ENCODE measurements at regions not wholly inside any gene's neighbourhood (a gene's known extent, or its start where the extent isn't known, plus 50 kb on each side); places are given as distances from the start of the nearest gene placed in this dataset.

DNA sequence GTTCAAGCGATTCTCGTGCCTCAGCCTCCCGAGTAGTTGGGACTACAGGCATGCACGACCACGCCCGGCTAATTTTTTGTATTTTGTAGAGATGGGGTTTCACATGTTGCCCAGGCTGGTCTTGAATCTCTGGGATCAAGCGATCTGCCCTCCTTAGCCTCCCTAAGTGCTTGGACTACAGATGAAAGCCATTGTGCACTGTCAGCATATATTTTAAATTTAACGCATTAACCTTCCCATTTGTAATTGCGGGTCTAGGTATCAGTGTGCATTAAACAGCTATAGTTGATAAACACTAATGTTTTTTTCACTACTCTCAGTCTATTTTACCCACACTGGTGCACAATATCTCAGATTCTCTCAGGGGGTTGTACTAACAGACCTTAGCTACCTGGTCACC lies 1930.8 kb downstream of the C4orf33 start:
- WGBS, 2 experiments (ENCODE audit: insufficient coverage in 2 of 2) = 92% methylated on average over 5 of the region's 9 CpGs; no CpG with 5 or more reads in 1 of the 2 experiments

DNA sequence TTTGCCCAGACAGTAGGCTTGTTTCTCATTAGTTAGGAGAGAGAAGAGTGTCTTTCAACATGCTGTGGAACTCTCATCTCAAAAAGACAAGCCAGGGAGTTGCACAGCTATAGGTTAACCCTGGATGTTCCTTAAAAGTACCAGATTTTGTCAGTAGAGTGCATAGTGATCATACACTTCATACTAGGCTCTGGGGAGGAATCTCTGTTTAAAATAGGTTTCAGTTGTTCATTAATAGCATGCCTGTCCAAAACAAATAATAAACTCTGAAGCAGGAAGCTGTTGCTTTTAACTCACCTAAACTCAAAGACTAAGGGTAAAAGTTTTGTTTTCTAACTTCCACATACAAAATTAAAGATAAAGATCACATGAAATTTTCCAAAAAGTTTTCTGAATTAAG lies 1948.4 kb downstream of the C4orf33 start:
- Histone ChIP-seq H3K4me3 (ENCODE audit: extremely low read depth, insufficient read depth, low read length, poor library complexity, severe bottlenecking) (no peak overlapping the region), H3K4me1 (ENCODE audit: control insufficient read depth, insufficient read depth, low read length, poor library complexity, severe bottlenecking) (no peaks in the 10 kb centered on the region), H3K9me3 (ENCODE audit: control insufficient read depth, low read length) (no peaks in the 10 kb centered on the region), H3K27ac (ENCODE audit: low read depth, low read length, severe bottlenecking) (no peak overlapping the region), H3K36me3 (ENCODE audit: control insufficient read depth, insufficient read depth, low read length) (no peaks in the 10 kb centered on the region)

More for the DNA sequence above, 1930.8 kb downstream of the C4orf33 start:
- H3K27ac ChIP-seq (ENCODE audit: low read depth, low read length, severe bottlenecking) = no peak overlapping the region
- H3K9me3 ChIP-seq (ENCODE audit: control insufficient read depth, low read length) = no peaks in the 10 kb centered on the region
- H3K36me3 ChIP-seq (ENCODE audit: control insufficient read depth, insufficient read depth, low read length) = no peaks in the 10 kb centered on the region
- H3K4me1 ChIP-seq (ENCODE audit: control insufficient read depth, insufficient read depth, low read length, poor library complexity, severe bottlenecking) = no peaks in the 10 kb centered on the region
- H3K4me3 ChIP-seq (ENCODE audit: extremely low read depth, insufficient read depth, low read length, poor library complexity, severe bottlenecking) = no peak overlapping the region

- no CpG with 5 or more reads among the region's 4 CpGs for WGBS, 2 experiments (ENCODE audit: insufficient coverage in 2 of 2)
- Histone ChIP-seq H3K4me3 (ENCODE audit: extremely low read depth, insufficient read depth, low read length, poor library complexity, severe bottlenecking) (no peak overlapping the region), H3K9me3 (ENCODE audit: control insufficient read depth, low read length) (no peaks in the 10 kb centered on the region), H3K36me3 (ENCODE audit: control insufficient read depth, insufficient read depth, low read length) (no peaks in the 10 kb centered on the region), H3K4me1 (ENCODE audit: control insufficient read depth, insufficient read depth, low read length, poor library complexity, severe bottlenecking) (no peaks in the 10 kb centered on the region), H3K27ac (ENCODE audit: low read depth, low read length, severe bottlenecking) (no peak overlapping the region)
These were observed 1950.9 kb downstream of the C4orf33 start for GRCh38 chr4:131046821-131047220.

DNA sequence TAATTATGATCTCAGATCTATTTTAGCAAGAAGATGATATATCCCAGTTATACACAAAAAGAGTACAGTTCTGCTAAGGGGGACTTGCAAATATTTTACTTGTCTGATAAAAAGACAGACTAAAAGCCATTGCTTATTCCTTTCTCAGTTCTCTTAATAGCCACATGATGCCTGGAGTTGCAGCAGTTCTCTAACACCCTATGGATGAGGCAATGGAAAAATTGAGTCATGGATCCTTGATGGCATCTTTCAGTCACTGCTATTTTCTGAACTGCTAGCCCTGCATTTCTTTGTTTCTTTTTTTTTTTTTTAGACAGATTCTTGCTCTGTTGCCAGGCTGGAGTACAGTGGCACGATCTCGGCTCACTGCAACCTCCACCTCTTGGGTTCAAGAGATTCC lies 1956.7 kb downstream of the C4orf33 start:
- Histone ChIP-seq H3K36me3 (ENCODE audit: control insufficient read depth, insufficient read depth, low read length) (no peaks in the 10 kb centered on the region), H3K9me3 (ENCODE audit: control insufficient read depth, low read length) (no peaks in the 10 kb centered on the region), H3K27ac (ENCODE audit: low read depth, low read length, severe bottlenecking) (no peak overlapping the region), H3K4me3 (ENCODE audit: extremely low read depth, insufficient read depth, low read length, poor library complexity, severe bottlenecking) (no peak overlapping the region), H3K4me1 (ENCODE audit: control insufficient read depth, insufficient read depth, low read length, poor library complexity, severe bottlenecking) (no peaks in the 10 kb centered on the region)
- 100% methylated on average over 2 of the region's 2 CpGs; no CpG with 5 or more reads in 1 of the 2 experiments for WGBS, 2 experiments (ENCODE audit: insufficient coverage in 2 of 2)

DNA sequence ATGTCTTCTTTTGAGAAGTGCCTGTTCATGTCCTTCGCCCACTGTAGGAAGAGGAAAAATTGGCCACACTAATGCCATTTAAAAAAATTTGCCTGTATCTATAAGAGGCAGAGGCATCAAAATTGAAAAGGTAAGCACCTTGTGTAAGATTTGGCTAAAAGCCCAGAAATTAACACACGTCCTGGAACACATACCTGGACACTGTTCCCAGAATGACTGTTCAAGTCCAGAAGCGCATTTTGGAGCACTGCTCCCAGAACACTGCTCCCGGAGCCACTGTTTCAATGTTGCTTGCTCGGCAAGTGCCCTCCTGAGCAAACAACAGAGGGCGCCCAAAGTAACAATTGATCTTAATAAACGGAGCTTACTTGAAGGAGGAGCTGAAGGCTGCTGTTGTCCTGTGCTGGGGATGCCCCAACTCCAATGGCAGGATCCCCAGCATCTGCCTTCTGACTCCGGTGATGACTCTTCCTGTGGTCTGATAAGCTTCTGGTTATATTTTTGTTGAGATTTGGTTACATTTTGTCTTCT lies 1958.6 kb downstream of the C4orf33 start:
- H3K27ac ChIP-seq (ENCODE audit: low read depth, low read length, severe bottlenecking) = no peak overlapping the region
- no peaks in the 10 kb centered on the region for H3K36me3 ChIP-seq (ENCODE audit: control insufficient read depth, insufficient read depth, low read length)
- no peaks in the 10 kb centered on the region for H3K4me1 ChIP-seq (ENCODE audit: control insufficient read depth, insufficient read depth, low read length, poor library complexity, severe bottlenecking)
- no peak overlapping the region for H3K4me3 ChIP-seq (ENCODE audit: extremely low read depth, insufficient read depth, low read length, poor library complexity, severe bottlenecking)
- no peaks in the 10 kb centered on the region for H3K9me3 ChIP-seq (ENCODE audit: control insufficient read depth, low read length)
- 88 to 93% methylated on average over 7 to 8 of the region's 8 CpGs for WGBS, 2 experiments (ENCODE audit: insufficient coverage in 2 of 2)

DNA sequence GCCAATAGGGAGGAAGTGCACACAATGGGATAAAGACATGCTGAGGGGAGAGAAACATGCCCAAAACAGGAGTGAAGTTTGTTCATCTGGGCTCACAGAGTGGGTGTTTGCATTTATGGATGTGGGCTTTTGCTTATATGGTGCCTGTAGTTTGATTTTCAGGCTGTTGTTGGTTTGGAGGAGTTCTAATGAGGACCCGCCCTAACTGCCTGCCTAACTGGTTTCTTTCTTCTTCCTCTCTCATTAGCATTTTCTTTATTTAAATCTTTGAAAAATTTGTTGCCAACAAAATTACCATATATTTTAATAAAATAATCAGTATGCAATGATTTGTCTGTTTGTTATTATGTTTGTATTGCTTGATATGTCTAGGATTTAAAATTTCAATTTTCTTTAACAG lies 1965.8 kb downstream of the C4orf33 start:
- no peaks in the 10 kb centered on the region for H3K36me3 ChIP-seq (ENCODE audit: control insufficient read depth, insufficient read depth, low read length)
- peaks cover 20% of the 10 kb centered on the region for H3K9me3 ChIP-seq (ENCODE audit: control insufficient read depth, low read length)
- no peaks in the 10 kb centered on the region for H3K4me1 ChIP-seq (ENCODE audit: control insufficient read depth, insufficient read depth, low read length, poor library complexity, severe bottlenecking)
- WGBS, 2 experiments (ENCODE audit: insufficient coverage in 2 of 2) = no CpG with 5 or more reads among the region's 1 CpG
- no peak overlapping the region for H3K4me3 ChIP-seq (ENCODE audit: extremely low read depth, insufficient read depth, low read length, poor library complexity, severe bottlenecking)
- H3K27ac ChIP-seq (ENCODE audit: low read depth, low read length, severe bottlenecking) = no peak overlapping the region

DNA sequence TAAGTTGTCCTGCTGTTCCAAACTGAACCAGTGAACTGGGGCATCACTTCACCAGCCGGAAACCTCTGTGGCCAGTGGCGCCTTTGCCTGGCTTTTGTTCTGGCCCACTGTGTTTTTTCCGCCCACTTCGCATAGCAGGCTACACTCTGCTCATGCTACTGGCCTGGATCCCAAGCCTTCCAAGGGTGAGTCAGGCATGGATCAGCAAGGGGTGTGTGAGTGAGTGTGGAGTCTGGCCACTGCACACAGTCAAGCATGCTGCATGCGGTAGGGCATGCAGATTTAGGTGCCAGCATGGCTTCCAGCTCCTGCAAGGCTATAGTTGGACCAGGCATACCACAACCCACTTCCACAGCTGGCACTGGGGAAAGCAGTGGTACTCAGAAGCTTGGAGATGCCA lies 1967.9 kb downstream of the C4orf33 start:
- Histone ChIP-seq H3K27ac (ENCODE audit: low read depth, low read length, severe bottlenecking) (no peak overlapping the region), H3K36me3 (ENCODE audit: control insufficient read depth, insufficient read depth, low read length) (no peaks in the 10 kb centered on the region)
- WGBS, 2 experiments (ENCODE audit: insufficient coverage in 2 of 2) = 91 to 97% methylated on average over 4 to 5 of the region's 5 CpGs

DNA sequence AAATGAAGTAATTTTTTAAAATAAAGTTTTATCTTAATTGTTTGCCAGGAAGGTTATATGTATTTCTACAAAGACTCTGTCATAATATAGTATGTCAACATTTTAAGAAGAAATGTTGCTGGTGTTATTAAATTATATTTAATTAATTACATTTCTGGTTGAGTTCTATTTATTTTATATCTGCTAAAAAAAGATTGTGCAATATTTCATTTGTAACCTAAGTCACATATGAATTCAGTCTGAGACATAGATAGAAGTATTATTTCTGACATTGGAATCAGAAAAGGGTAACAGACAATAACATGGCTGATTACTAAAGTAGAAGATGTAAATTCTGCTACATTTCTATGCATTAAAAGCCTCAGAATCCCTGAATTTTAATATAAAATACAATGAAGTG lies 1985.1 kb downstream of the C4orf33 start:
- Histone ChIP-seq H3K4me3 (ENCODE audit: extremely low read depth, insufficient read depth, low read length, poor library complexity, severe bottlenecking) (no peak overlapping the region), H3K27ac (ENCODE audit: low read depth, low read length, severe bottlenecking) (no peak overlapping the region), H3K9me3 (ENCODE audit: control insufficient read depth, low read length) (no peaks in the 10 kb centered on the region), H3K4me1 (ENCODE audit: control insufficient read depth, insufficient read depth, low read length, poor library complexity, severe bottlenecking) (no peaks in the 10 kb centered on the region), H3K36me3 (ENCODE audit: control insufficient read depth, insufficient read depth, low read length) (no peaks in the 10 kb centered on the region)

More for the DNA sequence above, 1967.9 kb downstream of the C4orf33 start:
- H3K4me3 ChIP-seq (ENCODE audit: extremely low read depth, insufficient read depth, low read length, poor library complexity, severe bottlenecking) = no peak overlapping the region
- H3K9me3 ChIP-seq (ENCODE audit: control insufficient read depth, low read length) = peaks cover 20% of the 10 kb centered on the region
- H3K4me1 ChIP-seq (ENCODE audit: control insufficient read depth, insufficient read depth, low read length, poor library complexity, severe bottlenecking) = no peaks in the 10 kb centered on the region

DNA sequence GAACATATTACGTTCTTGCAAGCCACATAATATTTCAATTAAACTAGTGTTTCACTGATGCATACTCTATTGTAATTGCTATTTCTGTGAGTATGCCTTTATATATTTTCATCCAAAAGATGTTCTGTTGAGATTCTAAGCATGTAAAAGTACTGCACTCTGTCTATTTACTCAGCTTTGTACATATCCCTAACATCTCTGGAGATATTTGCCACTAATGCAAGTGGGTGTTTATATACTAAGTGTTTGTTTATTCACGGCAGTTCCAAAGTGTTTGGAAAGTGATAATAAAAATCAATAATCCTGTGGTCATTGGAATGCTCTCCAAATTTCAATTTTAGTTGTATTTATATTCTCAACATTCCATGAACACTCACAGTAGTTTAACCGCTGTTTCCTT lies 1989.0 kb downstream of the C4orf33 start:
- no peaks in the 10 kb centered on the region for H3K36me3 ChIP-seq (ENCODE audit: control insufficient read depth, insufficient read depth, low read length)
- H3K27ac ChIP-seq (ENCODE audit: low read depth, low read length, severe bottlenecking) = no peak overlapping the region
- no peaks in the 10 kb centered on the region for H3K9me3 ChIP-seq (ENCODE audit: control insufficient read depth, low read length)
- no peaks in the 10 kb centered on the region for H3K4me1 ChIP-seq (ENCODE audit: control insufficient read depth, insufficient read depth, low read length, poor library complexity, severe bottlenecking)
- no CpG with 5 or more reads among the region's 3 CpGs for WGBS, 2 experiments (ENCODE audit: insufficient coverage in 2 of 2)
- no peak overlapping the region for H3K4me3 ChIP-seq (ENCODE audit: extremely low read depth, insufficient read depth, low read length, poor library complexity, severe bottlenecking)

- no peak overlapping the region for H3K27ac ChIP-seq (ENCODE audit: low read depth, low read length, severe bottlenecking)
- no peak overlapping the region for H3K4me3 ChIP-seq (ENCODE audit: extremely low read depth, insufficient read depth, low read length, poor library complexity, severe bottlenecking)
- H3K36me3 ChIP-seq (ENCODE audit: control insufficient read depth, insufficient read depth, low read length) = no peaks in the 10 kb centered on the region
- H3K4me1 ChIP-seq (ENCODE audit: control insufficient read depth, insufficient read depth, low read length, poor library complexity, severe bottlenecking) = no peaks in the 10 kb centered on the region
- no peaks in the 10 kb centered on the region for H3K9me3 ChIP-seq (ENCODE audit: control insufficient read depth, low read length)
These were observed 1995.9 kb downstream of the C4orf33 start for GRCh38 chr4:131091896-131092295.

- no peak overlapping the region for H3K27ac ChIP-seq (ENCODE audit: low read depth, low read length, severe bottlenecking)
- H3K9me3 ChIP-seq (ENCODE audit: control insufficient read depth, low read length) = no peaks in the 10 kb centered on the region
- WGBS, 2 experiments (ENCODE audit: insufficient coverage in 2 of 2) = no CpG with 5 or more reads among the region's 2 CpGs
- no peak overlapping the region for H3K4me3 ChIP-seq (ENCODE audit: extremely low read depth, insufficient read depth, low read length, poor library complexity, severe bottlenecking)
- H3K36me3 ChIP-seq (ENCODE audit: control insufficient read depth, insufficient read depth, low read length) = no peaks in the 10 kb centered on the region
- H3K4me1 ChIP-seq (ENCODE audit: control insufficient read depth, insufficient read depth, low read length, poor library complexity, severe bottlenecking) = no peaks in the 10 kb centered on the region
These were observed 1997.4 kb downstream of the C4orf33 start for GRCh38 chr4:131093303-131093702.

- WGBS, 2 experiments (ENCODE audit: insufficient coverage in 2 of 2) = 93 to 96% methylated on average over 4 to 5 of the region's 5 CpGs
- no peak overlapping the region for H3K4me3 ChIP-seq (ENCODE audit: extremely low read depth, insufficient read depth, low read length, poor library complexity, severe bottlenecking)
These were observed 2003.0 kb downstream of the C4orf33 start for GRCh38 chr4:131098976-131099375.

More at GRCh38 chr4:131098976-131099375, 2003.0 kb downstream of the C4orf33 start:
- H3K9me3 ChIP-seq (ENCODE audit: control insufficient read depth, low read length) = no peaks in the 10 kb centered on the region
- H3K36me3 ChIP-seq (ENCODE audit: control insufficient read depth, insufficient read depth, low read length) = no peaks in the 10 kb centered on the region
- no peaks in the 10 kb centered on the region for H3K4me1 ChIP-seq (ENCODE audit: control insufficient read depth, insufficient read depth, low read length, poor library complexity, severe bottlenecking)
- H3K27ac ChIP-seq (ENCODE audit: low read depth, low read length, severe bottlenecking) = no peak overlapping the region
